GM21529 (cell line): ENCODE measurements at regions not wholly inside any gene's neighbourhood (a gene's known extent, or its start where the extent isn't known, plus 50 kb on each side); places are given as distances from the start of the nearest gene placed in this dataset.

Experiments used
- ATAC-seq: cut with Tn5 transposase; IDR thresholded peaks from one replicate; pipeline ENCODE4 v1.9.1; 2021; ENCODE audit not compliant: unreplicated experiment

GRCh38 chr20:12764851-12765250 lies 243.9 kb upstream of the SPTLC3 start:
- ATAC-seq, result no peak

- ATAC-seq, result no peak
Measured at GRCh38 chr20:12773936-12774335, 234.8 kb upstream of the SPTLC3 start.

- ATAC-seq, result no peak
Measured at GRCh38 chr20:12775041-12775440, 233.7 kb upstream of the SPTLC3 start.

- ATAC-seq, result no peak
Measured at GRCh38 chr20:12777016-12777415, 231.8 kb upstream of the SPTLC3 start.

GRCh38 chr20:12786276-12786675 lies 222.5 kb upstream of the SPTLC3 start:
- no peak for ATAC-seq

- no peak for ATAC-seq
Measured at GRCh38 chr20:12788632-12789299, 220.0 kb upstream of the SPTLC3 start.

GRCh38 chr20:12790859-12791258 lies 217.9 kb upstream of the SPTLC3 start:
- no peak for ATAC-seq

GRCh38 chr20:12798286-12798685 lies 210.5 kb upstream of the SPTLC3 start:
- ATAC-seq, result no peak

- no peak for ATAC-seq
Measured at GRCh38 chr20:12808006-12808567, 200.7 kb upstream of the SPTLC3 start.

GRCh38 chr20:12815231-12815768 lies 193.5 kb upstream of the SPTLC3 start:
- ATAC-seq, result no peak

GRCh38 chr20:12815778-12816408 lies 192.9 kb upstream of the SPTLC3 start:
- no peak for ATAC-seq

GRCh38 chr20:12821249-12821648 lies 187.5 kb upstream of the SPTLC3 start:
- no peak for ATAC-seq

GRCh38 chr20:12823734-12824133 lies 185.0 kb upstream of the SPTLC3 start:
- no peak for ATAC-seq

- no peak for ATAC-seq
Measured at GRCh38 chr20:12824328-12825225, 184.2 kb upstream of the SPTLC3 start.

GRCh38 chr20:12825226-12825595 lies 183.6 kb upstream of the SPTLC3 start:
- no peak for ATAC-seq

- no peak for ATAC-seq
Measured at GRCh38 chr20:12827816-12828385, 180.9 kb upstream of the SPTLC3 start.

GRCh38 chr20:12829170-12829569 lies 179.6 kb upstream of the SPTLC3 start:
- ATAC-seq, result no peak

- no peak for ATAC-seq
Measured at GRCh38 chr20:12833861-12834260, 174.9 kb upstream of the SPTLC3 start.

GRCh38 chr20:12835999-12836398 lies 172.8 kb upstream of the SPTLC3 start:
- ATAC-seq, result no peak

GRCh38 chr20:12837646-12838045 lies 171.1 kb upstream of the SPTLC3 start:
- no peak for ATAC-seq

- ATAC-seq, result no peak
Measured at GRCh38 chr20:12838261-12838866, 170.4 kb upstream of the SPTLC3 start.
